GM18867 (cell line): ENCODE measurements at regions not wholly inside any gene's neighbourhood (a gene's known extent, or its start where the extent isn't known, plus 50 kb on each side); places are given as distances from the start of the nearest gene placed in this dataset.
A peak's percentile ranks its signal among the peaks of the same experiment; 100 is the strongest.
"Not testable (repeated sequence)": the region's sequence is repeated elsewhere in the genome, so short reads cannot be mapped to it uniquely, and the experiment has no call there.

Experiments used
- ATAC-seq: cut with Tn5 transposase; IDR thresholded peaks from one replicate; pipeline ENCODE4 v1.9.1; 2021; ENCODE audit warnings: mild to moderate bottlenecking, moderate library complexity; ENCODE audit not compliant: unreplicated experiment

- ATAC-seq, result not testable (repeated sequence)
Observed at GRCh38 chr16:31975826-31976419, 102.3 kb downstream of the ZNF267 start.

- not testable (repeated sequence) for ATAC-seq
Observed at GRCh38 chr16:31978463-31978862, 104.9 kb downstream of the ZNF267 start.

- not testable (repeated sequence) for ATAC-seq
Observed at GRCh38 chr16:31981739-31982138, 108.1 kb downstream of the ZNF267 start.

- not testable (repeated sequence) for ATAC-seq
Observed at GRCh38 chr16:31982986-31983385, 109.4 kb downstream of the ZNF267 start.

GRCh38 chr16:31983666-31984065 is 110.1 kb downstream of the ZNF267 start:
- not testable (repeated sequence) for ATAC-seq

- ATAC-seq, result not testable (repeated sequence)
Observed at GRCh38 chr16:31986895-31987294, 113.3 kb downstream of the ZNF267 start.

GRCh38 chr16:31988595-31989581 is 115.3 kb downstream of the ZNF267 start:
- peak; percentile 71 for ATAC-seq

- ATAC-seq, result not testable (repeated sequence)
Observed at GRCh38 chr16:31990261-31990660, 116.7 kb downstream of the ZNF267 start.

GRCh38 chr16:31990980-31991379 is 117.4 kb downstream of the ZNF267 start:
- not testable (repeated sequence) for ATAC-seq

GRCh38 chr16:31996325-31996724 is 122.7 kb downstream of the ZNF267 start:
- not testable (repeated sequence) for ATAC-seq

GRCh38 chr16:32002496-32002895 is 128.9 kb downstream of the ZNF267 start:
- not testable (repeated sequence) for ATAC-seq

GRCh38 chr16:32003819-32004218 is 130.2 kb downstream of the ZNF267 start:
- not testable (repeated sequence) for ATAC-seq

GRCh38 chr16:32038783-32039496 is 165.3 kb downstream of the ZNF267 start:
- ATAC-seq, result not testable (repeated sequence)

GRCh38 chr16:32039919-32040318 is 166.3 kb downstream of the ZNF267 start:
- ATAC-seq, result not testable (repeated sequence)

GRCh38 chr16:32066016-32066651 is 187.0 kb upstream of the TP53TG3D start:
- ATAC-seq, result not testable (repeated sequence)

GRCh38 chr16:32071586-32071985 is 181.5 kb upstream of the TP53TG3D start:
- ATAC-seq, result not testable (repeated sequence)

- not testable (repeated sequence) for ATAC-seq
Observed at GRCh38 chr16:32083891-32084290, 169.2 kb upstream of the TP53TG3D start.

GRCh38 chr16:32084656-32085401 is 168.3 kb upstream of the TP53TG3D start:
- not testable (repeated sequence) for ATAC-seq

GRCh38 chr16:32085438-32086141 is 167.5 kb upstream of the TP53TG3D start:
- ATAC-seq, result not testable (repeated sequence)
